WI38 (cell line): ENCODE measurements at regions not wholly inside any gene's neighbourhood (a gene's known extent, or its start where the extent isn't known, plus 50 kb on each side); places are given as distances from the start of the nearest gene placed in this dataset.

Experiments
- H3K4me3 ChIP-seq: 2 replicates; pipeline ENCODE4 v1.5.1; 2011; ENCODE audit warnings: low read depth, mild to moderate bottlenecking, control low read depth, low read length
- CTCF ChIP-seq: IDR thresholded peaks from 2 replicates; pipeline ENCODE4 v1.5.1; 2012; ENCODE audit warnings: low read depth, mild to moderate bottlenecking, control low read depth, low read length

DNA sequence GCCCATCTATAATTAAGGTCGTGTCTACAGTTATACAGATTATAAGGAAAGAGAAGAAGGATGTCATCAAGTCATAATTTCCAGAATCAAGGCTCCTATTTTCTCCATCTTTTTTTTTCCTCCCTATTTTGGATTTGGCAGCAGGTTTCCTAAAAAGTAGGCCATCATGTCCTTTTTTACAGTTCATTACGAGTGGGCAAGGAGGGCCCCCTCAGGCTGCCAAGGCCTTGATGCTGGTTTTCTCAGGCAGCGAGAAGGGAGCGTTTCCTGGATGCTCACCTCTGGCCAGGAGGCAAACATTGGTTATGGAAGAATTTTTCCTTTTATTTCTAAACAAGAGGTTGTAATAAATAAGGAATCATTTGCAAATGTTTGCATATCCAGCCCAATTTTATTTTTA, 414.6 kb downstream of the DHX35 start:
- no peak for TF ChIP-seq CTCF
- no peak overlapping the region for H3K4me3 ChIP-seq

DNA sequence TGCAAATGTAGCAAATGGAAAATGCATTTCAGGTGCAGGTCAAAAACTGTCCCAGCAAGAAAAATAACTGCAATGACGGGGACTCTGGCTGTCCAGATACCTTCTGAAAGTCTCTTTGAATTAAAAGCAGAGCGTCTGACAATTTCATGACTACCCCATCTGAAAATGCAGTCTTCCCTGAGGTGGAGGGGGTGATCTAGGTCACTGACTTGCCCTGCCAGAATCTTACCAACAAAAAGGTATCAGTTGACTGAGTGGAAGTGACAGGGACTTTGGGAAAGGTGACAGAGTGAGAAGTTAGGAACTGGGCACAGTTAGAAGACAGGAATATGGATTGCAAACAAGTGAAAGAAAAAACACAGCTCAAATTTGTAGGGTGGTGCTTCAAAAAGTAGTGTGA, 402.2 kb downstream of the DHX35 start:
- TF ChIP-seq CTCF, result no peak
- H3K4me3 ChIP-seq, result no peak overlapping the region

DNA sequence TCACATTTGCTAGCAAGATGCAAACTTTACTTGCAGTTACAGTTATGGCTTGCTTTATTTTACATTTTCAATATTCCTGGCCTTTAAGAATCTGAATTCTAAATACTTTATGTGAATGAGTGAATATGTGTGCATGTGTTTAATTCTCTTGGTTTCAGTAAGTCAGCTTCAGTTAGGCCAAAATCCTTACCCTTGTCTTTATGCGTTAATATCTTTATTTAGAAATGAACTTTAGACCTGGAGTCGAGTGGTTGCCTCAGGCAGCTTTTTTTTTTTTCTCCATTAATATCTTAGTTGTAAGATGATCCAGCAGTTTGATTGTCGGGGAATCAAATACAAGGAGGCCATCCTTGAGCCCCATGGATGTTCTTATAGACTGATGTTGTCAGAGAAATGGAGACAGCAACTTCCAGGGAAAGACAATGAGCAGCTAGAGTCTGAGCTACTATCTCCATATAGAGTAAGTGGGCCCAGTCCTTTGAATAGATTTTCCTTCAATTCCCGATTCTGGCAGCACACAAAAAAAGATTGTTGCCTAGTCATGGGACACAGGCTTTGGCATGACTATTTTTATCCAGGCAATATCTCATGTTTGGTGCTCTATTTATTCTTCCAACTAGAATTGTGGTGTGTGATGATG, 398.0 kb downstream of the DHX35 start:
- no peak for TF ChIP-seq CTCF
- no peak overlapping the region for H3K4me3 ChIP-seq

DNA sequence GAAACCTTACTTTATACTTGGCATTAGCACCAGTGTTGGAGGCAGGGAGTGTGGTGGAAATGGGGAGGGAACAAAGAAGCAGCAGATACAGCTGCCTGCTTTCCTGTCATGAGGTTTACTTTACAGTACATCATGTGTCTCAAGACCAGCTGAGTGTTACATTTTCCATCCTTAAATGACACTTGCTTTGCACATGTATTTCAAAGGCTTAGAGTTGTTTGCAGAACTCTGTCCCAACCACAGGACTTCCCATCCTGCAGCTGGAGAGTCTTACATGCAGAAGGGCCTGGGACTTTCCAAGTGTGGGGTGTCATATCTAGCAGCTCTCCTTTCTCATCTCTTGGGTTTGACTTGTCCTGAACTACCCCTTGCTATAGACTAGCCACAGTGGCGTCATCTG, 395.9 kb downstream of the DHX35 start:
- no peak for TF ChIP-seq CTCF
- H3K4me3 ChIP-seq, result no peak overlapping the region

GRCh38 chr20:39356908-39357307, 394.8 kb downstream of the DHX35 start:
- no peak for TF ChIP-seq CTCF
- H3K4me3 ChIP-seq, result no peak overlapping the region

- no peak overlapping the region for H3K4me3 ChIP-seq
- no peak for TF ChIP-seq CTCF
These were observed 387.1 kb downstream of the DHX35 start for GRCh38 chr20:39349240-39349639.

- no peak overlapping the region for H3K4me3 ChIP-seq
- no peak for TF ChIP-seq CTCF
These were observed 385.5 kb downstream of the DHX35 start for GRCh38 chr20:39347626-39348025.
